ENCODE measurements at regions not wholly inside any gene's neighbourhood (a gene's known extent, or its start where the extent isn't known, plus 50 kb on each side); places are given as distances from the start of the nearest gene placed in this dataset.
A peak's percentile ranks its signal among the peaks of the same experiment; 100 is the strongest.

DNA sequence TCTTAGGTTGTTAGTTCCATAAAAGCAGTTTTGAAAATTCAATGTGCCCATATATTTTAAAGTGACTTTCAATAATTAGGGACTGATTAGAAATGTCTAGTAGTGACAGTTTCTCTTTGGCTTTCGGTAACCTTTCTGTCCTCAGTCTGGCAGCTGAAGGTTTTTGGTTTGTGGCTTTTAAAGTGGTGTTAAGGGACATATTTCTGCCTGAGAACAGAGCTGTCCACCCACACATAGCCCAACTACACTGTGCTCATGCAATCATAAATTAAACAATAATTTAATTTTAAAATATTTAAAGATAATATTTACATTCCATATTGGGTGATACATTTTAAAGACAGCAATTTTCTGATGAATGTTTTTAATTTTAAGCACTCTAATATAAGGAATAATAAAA is 335.0 kb upstream of the TENM3 start:
- H3K27me3 ChIP-seq = no peaks in the 10 kb centered on the region
- no peaks in the 10 kb centered on the region for H3K36me3 ChIP-seq
- no peak for DNase-seq
- H3K4me3 ChIP-seq = no peak overlapping the region
- no peaks in the 10 kb centered on the region for H3K9me3 ChIP-seq

DNA sequence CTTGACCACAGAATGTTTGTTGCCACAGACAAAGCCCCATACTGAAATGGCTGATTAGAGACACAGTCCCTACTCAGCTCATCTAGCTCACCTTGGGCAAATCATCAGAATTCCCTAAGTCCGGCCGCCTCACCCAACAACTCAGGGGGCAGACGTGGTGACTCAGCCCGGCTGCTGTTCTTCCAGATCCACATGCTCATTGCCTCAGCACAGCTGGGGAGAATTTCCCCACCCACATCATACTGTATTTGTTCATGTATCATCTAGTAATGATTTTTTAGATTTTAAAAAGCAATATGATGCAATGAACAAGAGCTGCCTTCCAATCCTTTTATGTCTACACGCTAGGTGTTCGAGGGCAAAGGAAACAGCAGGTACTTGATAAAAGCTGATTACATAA is 333.8 kb upstream of the TENM3 start:
- Histone ChIP-seq H3K4me3 (no peak overlapping the region), H3K27me3 (no peaks in the 10 kb centered on the region), H3K36me3 (no peaks in the 10 kb centered on the region), H3K9me3 (no peaks in the 10 kb centered on the region)
- peak; percentile 10 for DNase-seq

DNA sequence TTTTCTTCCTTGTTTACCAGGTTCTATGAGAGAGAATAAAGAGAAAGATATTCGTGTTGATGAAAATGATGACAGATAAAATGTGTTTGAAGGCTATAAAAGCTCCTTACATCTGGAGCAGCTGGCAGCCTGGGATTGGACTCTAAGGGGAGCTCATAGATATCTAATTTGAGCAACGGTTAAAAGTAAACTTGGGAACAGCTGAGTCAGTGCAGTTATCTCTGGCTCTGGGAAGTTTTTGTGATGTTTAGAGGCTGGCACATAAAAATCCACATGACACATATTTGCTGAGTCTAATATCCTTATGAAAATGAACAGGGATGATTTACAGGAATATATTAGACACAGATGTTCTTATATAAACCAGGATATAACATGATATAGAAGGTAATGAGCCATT is 331.8 kb upstream of the TENM3 start:
- no peak overlapping the region for H3K4me3 ChIP-seq
- no peaks in the 10 kb centered on the region for H3K36me3 ChIP-seq
- H3K27me3 ChIP-seq = no peaks in the 10 kb centered on the region
- H3K9me3 ChIP-seq = no peaks in the 10 kb centered on the region
- DNase-seq = no peak

DNA sequence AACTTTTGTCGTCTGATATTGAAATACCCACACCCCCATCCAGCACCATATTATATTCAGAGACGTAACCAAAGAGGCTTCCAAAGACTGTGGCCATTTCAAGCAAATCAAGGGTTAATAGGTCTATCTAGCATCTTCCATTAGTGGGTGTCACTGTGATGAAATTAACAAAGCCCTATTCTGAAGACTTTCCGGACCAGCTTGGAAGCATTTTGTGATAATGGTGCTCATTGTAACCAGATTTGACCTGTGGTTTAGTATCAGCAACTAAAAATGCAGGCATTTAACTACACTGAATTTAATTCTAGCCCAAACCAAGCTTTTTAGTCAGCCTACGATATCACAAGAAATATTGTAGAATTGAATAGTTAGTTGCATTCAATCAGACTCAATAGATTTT is 309.7 kb upstream of the TENM3 start:
- H3K4me3 ChIP-seq = no peak overlapping the region
- no peaks in the 10 kb centered on the region for H3K9me3 ChIP-seq
- H3K36me3 ChIP-seq = no peaks in the 10 kb centered on the region
- no peak for DNase-seq
- no peaks in the 10 kb centered on the region for H3K27me3 ChIP-seq

DNA sequence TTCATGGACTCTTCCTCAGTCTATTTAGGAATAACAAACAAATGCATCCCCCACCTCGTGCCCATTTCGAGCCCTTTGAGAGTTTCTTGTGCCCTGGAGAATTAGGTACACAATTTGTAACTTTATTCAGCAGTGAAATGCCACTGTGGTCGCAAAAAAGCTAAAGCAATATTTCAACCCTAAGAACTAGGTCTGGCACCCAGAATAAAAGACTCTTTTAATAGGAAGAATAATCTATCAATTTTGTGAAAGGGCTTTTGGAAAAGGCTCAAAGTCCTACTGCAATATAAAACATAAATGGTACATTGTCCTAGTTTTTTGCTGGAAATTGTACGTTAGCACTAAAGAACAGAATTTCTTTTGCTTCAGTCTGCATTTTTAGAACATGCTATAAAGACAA is 304.6 kb upstream of the TENM3 start:
- no peak for DNase-seq
- H3K4me3 ChIP-seq = no peak overlapping the region
- no peaks in the 10 kb centered on the region for H3K9me3 ChIP-seq
- no peaks in the 10 kb centered on the region for H3K36me3 ChIP-seq
- no peaks in the 10 kb centered on the region for H3K27me3 ChIP-seq

DNA sequence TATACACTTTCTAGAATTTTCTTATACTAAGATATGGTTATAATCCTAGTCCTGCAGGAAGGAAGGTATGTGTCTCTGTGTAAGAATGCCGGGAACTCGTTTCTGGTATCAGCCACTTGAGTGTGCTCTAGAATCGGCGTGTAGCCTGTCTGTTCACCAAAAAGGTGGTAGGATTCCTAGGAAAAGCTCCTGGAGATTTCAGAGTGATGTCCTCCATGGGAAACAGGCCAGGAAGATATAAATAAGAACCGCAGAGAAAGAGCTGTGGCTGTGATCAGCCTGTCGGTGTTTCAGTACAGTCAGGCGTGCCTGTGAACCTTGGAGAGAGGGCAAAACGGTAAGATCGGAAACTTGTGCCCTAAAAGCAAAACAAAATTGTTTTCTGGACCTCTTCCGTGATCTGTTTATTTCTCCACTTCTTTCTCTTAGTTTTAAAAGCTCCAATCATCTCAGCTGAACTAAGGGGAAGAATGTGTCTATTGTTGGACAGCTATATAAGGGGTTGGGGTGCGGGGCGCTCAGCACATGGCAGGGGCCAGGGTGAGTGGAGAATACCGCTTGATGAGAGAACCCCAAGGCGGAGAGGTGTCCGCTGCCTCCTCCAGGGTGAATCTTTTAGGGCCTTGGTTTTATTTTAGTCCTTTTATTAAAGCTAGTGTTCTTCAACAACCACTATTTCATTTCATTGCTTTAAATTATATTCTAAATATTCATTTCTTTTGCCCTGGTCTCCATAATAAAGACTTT is 303.8 kb upstream of the TENM3 start:
- Histone ChIP-seq H3K4me3 (no peak overlapping the region), H3K9me3 (no peaks in the 10 kb centered on the region), H3K27me3 (no peaks in the 10 kb centered on the region), H3K36me3 (no peaks in the 10 kb centered on the region)
- DNase-seq = no peak

DNA sequence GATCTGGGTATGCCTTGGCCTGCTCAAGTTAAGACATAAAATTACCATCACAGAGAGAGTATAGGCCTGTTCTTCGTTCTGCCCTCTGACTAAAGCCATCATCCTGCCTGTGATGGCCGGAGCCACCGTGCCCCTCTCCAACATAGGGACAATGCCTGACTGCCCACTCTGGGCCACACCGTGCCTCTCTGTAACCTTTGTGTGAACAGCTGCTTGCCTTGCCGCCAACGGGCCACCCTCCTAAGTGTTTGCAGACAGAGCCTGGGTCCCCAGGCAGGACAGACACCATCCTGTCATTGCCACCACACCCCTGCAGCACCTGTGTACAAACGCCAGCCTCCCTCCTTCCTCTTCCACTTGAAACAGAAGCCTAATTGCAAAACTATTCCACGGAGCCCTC is 298.7 kb upstream of the TENM3 start:
- DNase-seq = no peak
- H3K36me3 ChIP-seq = no peaks in the 10 kb centered on the region
- H3K27me3 ChIP-seq = no peaks in the 10 kb centered on the region
- no peak overlapping the region for H3K4me3 ChIP-seq
- H3K9me3 ChIP-seq = no peaks in the 10 kb centered on the region

DNA sequence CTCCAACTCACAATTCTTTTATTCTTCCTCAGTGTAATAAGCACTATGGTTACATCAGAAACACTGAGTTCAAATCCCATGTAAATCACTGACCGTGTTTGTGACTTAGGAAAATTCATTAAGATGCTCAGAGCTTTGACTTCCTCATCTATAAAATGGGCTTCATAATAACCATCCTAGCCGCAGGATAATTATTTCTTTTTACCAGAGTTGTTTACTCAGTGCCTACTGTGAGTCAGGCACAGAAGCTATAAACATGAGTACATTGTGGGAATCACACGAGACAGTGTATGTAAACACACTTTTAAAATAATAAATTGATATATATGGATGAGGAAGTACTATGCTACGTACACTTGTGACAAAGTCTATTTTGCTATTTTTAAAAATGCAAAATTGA is 296.3 kb upstream of the TENM3 start:
- no peak for DNase-seq
- Histone ChIP-seq H3K27me3 (no peaks in the 10 kb centered on the region), H3K9me3 (no peaks in the 10 kb centered on the region), H3K4me3 (no peak overlapping the region), H3K36me3 (no peaks in the 10 kb centered on the region)

DNA sequence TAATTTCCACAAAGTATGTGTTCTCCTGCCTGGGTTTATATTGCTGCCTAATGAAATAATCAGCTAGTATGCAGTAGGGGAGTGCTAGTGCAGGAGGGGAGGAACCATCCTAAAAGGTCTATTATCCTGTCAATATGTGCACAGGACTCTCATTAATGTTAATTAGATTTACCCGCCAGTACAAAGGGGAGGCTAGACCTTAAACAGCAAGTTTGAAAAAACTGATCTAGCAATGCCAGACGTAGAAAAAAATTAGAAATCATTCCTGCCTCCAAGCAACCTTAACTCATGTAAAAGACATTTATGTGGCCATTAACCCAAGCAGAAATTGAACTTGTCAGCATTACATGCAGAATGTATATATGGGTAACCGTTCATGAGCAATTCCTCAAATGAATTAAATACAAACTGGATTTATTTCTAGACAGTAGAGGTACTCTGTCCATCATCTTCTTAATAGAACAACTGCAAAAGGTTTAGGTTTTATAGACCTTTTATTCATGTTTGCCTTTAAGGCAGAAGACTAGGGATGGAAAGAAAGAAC is 294.3 kb upstream of the TENM3 start:
- DNase-seq = no peak
- Histone ChIP-seq H3K9me3 (no peaks in the 10 kb centered on the region), H3K36me3 (no peaks in the 10 kb centered on the region), H3K27me3 (no peaks in the 10 kb centered on the region), H3K4me3 (no peak overlapping the region)

DNA sequence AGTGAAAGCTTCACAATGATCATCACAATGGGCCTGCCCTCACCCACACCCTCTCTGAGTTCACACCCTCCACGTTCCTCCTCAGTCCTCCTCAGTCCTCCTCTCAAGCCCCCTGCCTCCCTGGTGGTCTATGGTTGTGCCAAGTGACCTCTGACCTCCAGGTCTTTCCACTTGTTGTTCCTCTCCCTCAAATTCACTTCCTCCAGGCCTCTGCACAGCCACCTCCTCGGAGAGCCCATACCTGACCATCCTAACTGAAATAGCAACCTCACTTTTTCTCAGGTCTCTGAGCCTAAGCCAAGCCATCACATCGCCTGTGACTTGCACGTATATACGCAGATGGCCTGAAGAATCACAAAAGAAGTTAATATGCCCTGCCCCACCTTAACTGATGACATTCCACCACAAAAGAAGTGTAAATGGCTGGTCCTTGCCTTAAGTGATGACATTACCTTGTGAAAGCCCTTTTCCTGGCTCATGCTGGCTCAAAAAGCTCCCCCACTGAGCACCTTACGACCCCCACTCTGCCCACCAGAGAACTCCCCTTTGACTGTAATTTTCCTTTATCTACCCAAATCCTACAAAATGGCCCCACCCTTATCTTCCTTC is 293.4 kb upstream of the TENM3 start:
- H3K27me3 ChIP-seq = no peaks in the 10 kb centered on the region

DNA sequence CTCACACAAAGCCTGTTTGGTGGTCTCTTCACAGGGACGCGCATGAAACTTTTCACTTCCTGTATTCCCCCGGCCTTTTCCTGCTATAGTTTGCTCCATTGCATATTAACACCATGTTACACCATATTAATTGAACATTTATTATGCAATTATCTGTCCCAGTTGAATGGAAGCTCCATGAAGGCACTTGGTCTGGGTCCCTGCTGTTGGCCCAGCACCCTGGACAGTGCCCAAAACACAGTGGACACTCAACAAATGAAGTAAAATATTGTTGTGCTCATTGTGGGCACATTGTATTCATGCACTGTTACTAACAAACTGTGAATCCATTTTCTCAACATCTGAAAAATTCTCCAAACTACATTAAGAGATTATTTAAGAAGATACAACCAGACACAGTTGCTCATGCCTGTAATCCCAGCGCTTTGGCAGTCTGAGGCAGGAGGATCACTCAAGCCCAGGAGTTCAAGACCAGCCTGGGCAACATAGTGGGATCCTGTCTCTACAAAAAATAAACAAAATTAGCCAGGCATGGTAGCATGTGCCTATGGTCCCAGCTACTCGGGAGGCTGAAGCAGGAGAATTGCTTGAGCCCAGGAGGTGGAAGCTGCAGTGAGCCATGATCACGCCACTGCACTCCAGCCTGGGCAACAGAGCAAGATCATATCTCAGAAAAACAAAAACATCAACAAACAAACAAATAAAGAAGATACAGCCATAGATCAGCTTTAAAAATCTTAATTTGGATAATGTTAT is 292.7 kb upstream of the TENM3 start:
- no peaks in the 10 kb centered on the region for H3K36me3 ChIP-seq
- no peaks in the 10 kb centered on the region for H3K9me3 ChIP-seq
- no peak overlapping the region for H3K4me3 ChIP-seq
- no peak for DNase-seq
- no peaks in the 10 kb centered on the region for H3K27me3 ChIP-seq

More for the DNA sequence above, 293.4 kb upstream of the TENM3 start:
- Histone ChIP-seq H3K36me3 (no peaks in the 10 kb centered on the region), H3K4me3 (no peak overlapping the region), H3K9me3 (no peaks in the 10 kb centered on the region)
- DNase-seq = no peak

DNA sequence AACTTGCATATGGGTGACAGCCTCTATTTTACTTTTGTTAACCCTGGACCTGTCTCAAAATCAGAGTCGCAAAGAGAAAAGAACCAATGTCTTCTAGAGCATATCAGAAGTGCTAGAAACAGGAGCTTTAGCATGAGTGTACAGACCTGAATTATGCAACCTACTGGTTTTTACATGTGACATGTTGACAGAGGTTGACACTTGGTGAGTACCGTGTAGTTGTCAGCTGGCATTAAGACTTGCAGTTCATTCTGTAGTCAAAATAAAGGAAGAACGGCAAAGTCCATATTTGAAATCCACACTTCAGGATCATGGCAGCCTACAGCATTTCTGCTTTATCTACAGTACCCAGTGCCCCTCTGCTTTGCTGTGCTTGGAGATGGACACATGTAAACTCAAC is 291.9 kb upstream of the TENM3 start:
- H3K9me3 ChIP-seq = no peaks in the 10 kb centered on the region
- H3K27me3 ChIP-seq = no peaks in the 10 kb centered on the region
- no peaks in the 10 kb centered on the region for H3K36me3 ChIP-seq
- no peak for DNase-seq
- no peak overlapping the region for H3K4me3 ChIP-seq

DNA sequence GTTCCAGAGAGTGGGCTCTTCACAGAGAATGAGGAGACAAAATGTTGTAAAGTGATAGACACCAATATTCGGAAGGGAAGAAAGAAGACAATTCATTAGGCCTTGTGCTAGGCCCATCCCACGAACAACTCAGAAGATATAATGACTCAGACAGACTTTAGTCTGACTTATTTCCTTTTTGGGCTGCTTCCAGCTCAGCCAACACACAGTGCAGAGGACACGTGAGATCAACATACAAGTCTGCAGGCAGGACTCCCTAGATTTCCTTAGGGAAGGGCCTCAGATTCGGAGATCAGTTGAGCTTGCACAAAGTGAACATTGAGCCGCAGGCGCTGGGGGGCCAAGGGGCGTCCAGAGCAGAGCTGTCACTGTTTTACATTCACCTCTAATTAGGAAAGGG is 290.7 kb upstream of the TENM3 start:
- DNase-seq = peak; percentile 57
- no peaks in the 10 kb centered on the region for H3K27me3 ChIP-seq
- H3K4me3 ChIP-seq = no peak overlapping the region
- no peaks in the 10 kb centered on the region for H3K9me3 ChIP-seq
- H3K36me3 ChIP-seq = no peaks in the 10 kb centered on the region

DNA sequence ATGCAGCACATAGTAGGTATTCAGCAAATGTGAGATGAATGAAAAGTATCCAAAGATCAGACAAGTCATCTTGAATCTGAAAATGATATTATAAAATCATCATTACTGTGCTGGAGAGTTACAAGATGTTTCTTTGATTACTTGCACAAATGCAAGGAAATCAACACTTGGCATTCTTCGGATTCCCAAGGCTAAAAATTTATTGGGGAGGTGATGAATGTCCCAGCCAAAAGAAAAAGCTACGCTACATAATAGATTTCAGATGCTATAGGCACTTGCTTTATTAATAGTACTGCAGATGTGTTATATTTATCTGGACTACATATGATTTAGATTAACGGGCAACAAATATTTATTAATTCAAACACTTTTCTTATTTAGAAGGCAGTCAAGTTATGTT is 286.7 kb upstream of the TENM3 start:
- Histone ChIP-seq H3K4me3 (no peak overlapping the region), H3K27me3 (no peaks in the 10 kb centered on the region), H3K9me3 (no peaks in the 10 kb centered on the region), H3K36me3 (no peaks in the 10 kb centered on the region)
- no peak for DNase-seq

DNA sequence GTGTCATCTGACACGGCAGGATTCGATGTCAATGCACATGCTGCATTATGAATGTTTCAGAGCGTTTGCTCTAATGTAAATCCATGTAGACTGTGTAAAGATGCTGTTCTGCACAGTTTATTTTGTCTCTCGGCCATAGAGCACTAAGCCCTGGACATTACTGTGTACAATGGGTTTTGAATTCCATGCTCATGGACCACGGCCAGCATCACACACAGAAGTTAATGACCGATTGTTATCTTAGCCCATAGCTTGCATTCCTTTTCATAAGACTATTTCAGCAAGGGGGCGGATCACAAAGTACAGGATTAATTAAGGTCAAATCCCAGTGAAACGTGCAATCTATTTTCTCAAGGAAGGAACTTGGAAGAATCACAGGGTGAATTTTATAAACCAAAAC is 286.1 kb upstream of the TENM3 start:
- DNase-seq = peak; percentile 54
- Histone ChIP-seq H3K9me3 (no peaks in the 10 kb centered on the region), H3K27me3 (no peaks in the 10 kb centered on the region), H3K4me3 (no peak overlapping the region), H3K36me3 (no peaks in the 10 kb centered on the region)

DNA sequence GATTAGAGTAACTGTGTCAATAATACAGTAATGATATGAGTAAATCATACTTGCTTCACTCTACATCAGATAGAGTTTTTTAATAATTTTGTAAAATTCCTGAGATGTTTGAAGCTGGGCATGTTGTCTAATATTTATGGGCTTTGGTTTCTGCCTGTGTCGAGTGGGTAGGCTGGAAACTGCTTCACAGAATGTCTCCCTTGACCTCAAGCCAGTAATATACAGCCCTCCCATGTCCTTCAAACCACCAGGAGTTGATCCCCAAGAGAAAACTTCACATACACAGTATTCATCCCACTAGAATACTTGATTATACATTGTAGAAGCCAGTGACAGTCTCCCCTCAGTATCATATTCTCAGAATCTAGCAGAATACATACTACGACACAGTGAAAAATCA is 284.8 kb upstream of the TENM3 start:
- no peak for DNase-seq
- H3K9me3 ChIP-seq = no peaks in the 10 kb centered on the region
- H3K27me3 ChIP-seq = no peaks in the 10 kb centered on the region
- no peak overlapping the region for H3K4me3 ChIP-seq
- no peaks in the 10 kb centered on the region for H3K36me3 ChIP-seq

DNA sequence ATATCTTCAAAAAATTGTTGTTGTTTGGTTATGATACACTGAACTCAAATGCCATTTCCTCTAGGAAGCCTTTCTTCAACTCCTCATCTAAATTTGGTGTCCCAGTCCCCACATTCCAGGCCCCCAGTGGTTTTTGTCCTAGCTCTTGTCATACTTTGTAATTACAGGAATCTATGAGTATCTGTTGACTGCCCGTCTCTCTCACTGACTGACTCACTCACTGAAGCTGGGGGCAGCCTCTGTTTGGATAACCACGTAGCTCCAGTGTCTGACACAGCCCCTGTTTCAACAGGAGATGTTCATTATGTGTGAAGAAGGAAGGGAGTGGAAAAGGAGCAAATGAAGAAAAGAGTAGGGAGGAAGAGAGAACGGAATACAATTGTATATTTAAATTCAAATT is 284.1 kb upstream of the TENM3 start:
- peak; percentile 66 for DNase-seq
- Histone ChIP-seq H3K27me3 (no peaks in the 10 kb centered on the region), H3K4me3 (no peak overlapping the region), H3K36me3 (no peaks in the 10 kb centered on the region), H3K9me3 (no peaks in the 10 kb centered on the region)

DNA sequence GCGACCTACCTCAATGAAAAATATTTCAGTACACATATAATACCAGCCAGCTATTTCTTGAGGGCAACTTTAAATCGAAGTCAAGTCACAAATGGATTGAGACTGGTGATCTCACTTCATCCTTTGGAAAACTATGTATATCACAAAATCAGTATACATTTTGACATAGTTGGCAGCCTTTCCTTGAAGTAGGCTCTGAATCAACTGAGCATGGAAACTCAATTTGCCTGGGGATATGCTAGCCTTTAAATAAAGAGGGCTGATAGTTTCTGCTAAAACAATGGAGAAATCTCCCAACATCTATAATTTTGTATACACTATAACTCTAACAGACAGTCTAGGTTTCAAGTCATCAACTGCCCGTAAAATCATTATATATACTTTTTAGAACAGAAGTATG is 282.8 kb upstream of the TENM3 start:
- Histone ChIP-seq H3K4me3 (no peak overlapping the region), H3K27me3 (no peaks in the 10 kb centered on the region), H3K36me3 (no peaks in the 10 kb centered on the region), H3K9me3 (no peaks in the 10 kb centered on the region)
- DNase-seq = no peak

Data from MG63 (cell line).